ENCODE measurements at regions not wholly inside any gene's neighbourhood (a gene's known extent, or its start where the extent isn't known, plus 50 kb on each side); places are given as distances from the start of the nearest gene placed in this dataset.

DNA sequence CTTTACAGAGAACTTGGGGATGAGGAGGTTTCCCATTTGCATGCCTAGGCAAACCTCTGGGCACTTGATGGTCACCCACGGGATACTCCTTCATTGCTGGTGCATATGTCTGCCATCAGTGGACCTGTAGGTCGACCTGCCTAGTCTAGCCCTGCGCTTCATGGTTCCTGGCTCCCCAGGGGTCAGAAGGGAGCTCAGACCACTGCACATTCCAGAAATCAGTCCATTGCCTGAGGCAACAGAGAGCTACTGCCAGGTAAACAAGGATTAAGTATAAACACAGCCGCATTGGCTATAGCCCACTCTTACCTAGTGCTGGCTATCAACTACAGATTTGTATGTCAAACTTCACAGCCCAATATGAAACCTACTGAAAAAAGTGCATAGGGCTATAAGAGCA is 476.4 kb downstream of the SOX5 start:
- TF ChIP-seq, protein P1, sequence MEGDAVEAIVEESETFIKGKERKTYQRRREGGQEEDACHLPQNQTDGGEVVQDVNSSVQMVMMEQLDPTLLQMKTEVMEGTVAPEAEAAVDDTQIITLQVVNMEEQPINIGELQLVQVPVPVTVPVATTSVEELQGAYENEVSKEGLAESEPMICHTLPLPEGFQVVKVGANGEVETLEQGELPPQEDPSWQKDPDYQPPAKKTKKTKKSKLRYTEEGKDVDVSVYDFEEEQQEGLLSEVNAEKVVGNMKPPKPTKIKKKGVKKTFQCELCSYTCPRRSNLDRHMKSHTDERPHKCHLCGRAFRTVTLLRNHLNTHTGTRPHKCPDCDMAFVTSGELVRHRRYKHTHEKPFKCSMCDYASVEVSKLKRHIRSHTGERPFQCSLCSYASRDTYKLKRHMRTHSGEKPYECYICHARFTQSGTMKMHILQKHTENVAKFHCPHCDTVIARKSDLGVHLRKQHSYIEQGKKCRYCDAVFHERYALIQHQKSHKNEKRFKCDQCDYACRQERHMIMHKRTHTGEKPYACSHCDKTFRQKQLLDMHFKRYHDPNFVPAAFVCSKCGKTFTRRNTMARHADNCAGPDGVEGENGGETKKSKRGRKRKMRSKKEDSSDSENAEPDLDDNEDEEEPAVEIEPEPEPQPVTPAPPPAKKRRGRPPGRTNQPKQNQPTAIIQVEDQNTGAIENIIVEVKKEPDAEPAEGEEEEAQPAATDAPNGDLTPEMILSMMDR (IDR thresholded peaks at IDR 0.05; ENCODE audit: low read depth, low read length, poor library complexity, severe bottlenecking): no peak
- TF ChIP-seq EZH2phosphoT487 (IDR thresholded peaks at IDR 0.05; ENCODE audit: borderline replicate concordance, low read length): no peak
